Sigmoid colon (tissue), 6 donors: ENCODE measurements at regions not wholly inside any gene's neighbourhood (a gene's known extent, or its start where the extent isn't known, plus 50 kb on each side); places are given as distances from the start of the nearest gene placed in this dataset.

Source experiments
- DNase-seq: peaks from one replicate; pipeline ENCODE4 v3.0.0-alpha.2; 2019
- H3K27ac ChIP-seq, 4 donors: fragments of 200-600 bp; sonication (generic); one replicate each; pipeline ENCODE4 v1.5.1; 2016 to 2019; ENCODE audit warnings: mild to moderate bottlenecking in 1 of 4
- H3K27me3 ChIP-seq, 3 donors: fragments of 200-600 bp; sonication (generic); one replicate each; pipeline ENCODE4 v1.5.1; 2019; ENCODE audit warnings: mild to moderate bottlenecking in 1 of 3
- H3K36me3 ChIP-seq, 4 donors: fragments of 200-600 bp; sonication (generic); one replicate each; pipeline ENCODE4 v1.5.1; 2016 to 2019
- H3K4me1 ChIP-seq, 4 donors: fragments of 200-600 bp; sonication (generic); one replicate each; pipeline ENCODE4 v1.5.1; 2017 to 2019
- H3K4me3 ChIP-seq, 4 donors: fragments of 200-600 bp; sonication (generic); one replicate each; pipeline ENCODE4 v1.5.1; 2017 to 2019; ENCODE audit warnings: mild to moderate bottlenecking in 2 of 4, moderate library complexity in 1 of 4
- H3K9me3 ChIP-seq, 4 donors: fragments of 200-600 bp in 3 of 4; sonication (generic) in 3 of 4; one replicate each; pipeline versions ENCODE4 v1.5.1 to v1.6.1; 2013 to 2019
- CTCF ChIP-seq, 4 experiments: fragments of 450-650 bp in 3 of 4; fragments of 200-600 bp in 1 of 4; IDR thresholded peaks; one replicate each; pipeline ENCODE4 v1.5.1; 2016 to 2019; ENCODE audit warnings: antibody characterized with exemption in 4 of 4, mild to moderate bottlenecking in 3 of 4, moderate library complexity in 2 of 4
- EP300 ChIP-seq, 4 donors: sonication (generic); formaldehyde crosslinking; IDR thresholded peaks; one replicate each; pipeline ENCODE4 v1.6.1; 2017; ENCODE audit warnings: antibody characterized with exemption in 4 of 4
- POLR2A ChIP-seq, 2 donors: fragments of 450-650 bp; IDR thresholded peaks; one replicate each; pipeline ENCODE4 v1.6.1; 2016; ENCODE audit warnings: antibody characterized with exemption in 2 of 2, mild to moderate bottlenecking in 2 of 2, moderate library complexity in 2 of 2
- POLR2AphosphoS5 ChIP-seq, 4 donors: sonication (generic); formaldehyde crosslinking; IDR thresholded peaks; one replicate each; pipeline ENCODE4 v1.6.1; 2017; ENCODE audit warnings: antibody characterized with exemption in 4 of 4
- WGBS, 2 donors: extraction: QIAGEN DNeasy Blood & Tissue Kit; methylation state at CpG; one replicate each; pipeline ENCODE4 v1.1.7; 2013; 5-methylcytosine and 5-hydroxymethylcytosine counted together
- intact Hi-C: fragments of 100-400 bp; cut with DNase I; formaldehyde crosslinking; loops from one replicate; pipeline ENCODE4 v1.15.1; 2023
- donor health status: healthy with polysubstance abuse.
- donor health status: healthy.

DNA sequence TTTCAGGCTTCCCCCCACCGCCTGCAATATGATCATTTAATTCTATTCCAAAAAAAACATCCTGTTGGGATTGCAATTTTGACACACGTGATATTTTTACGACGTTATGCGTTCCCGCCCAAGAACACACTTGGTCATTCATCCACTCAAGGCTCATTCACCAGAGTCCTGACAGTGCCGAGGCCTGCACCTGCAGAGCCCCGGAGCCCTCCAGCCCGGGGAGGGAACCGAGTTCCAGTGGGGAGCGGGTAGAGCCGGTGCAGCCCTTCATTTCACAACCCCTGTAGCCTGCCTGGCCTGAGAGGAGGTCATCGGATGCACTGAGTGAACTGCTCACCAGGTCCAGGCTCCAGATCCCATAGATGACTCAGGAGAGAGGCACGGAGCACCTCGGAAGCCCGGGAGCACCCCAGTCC is 156.0 kb upstream of the BACE2 start:
- intact Hi-C loops: no loop called here
- 51 to 72% methylated on average over 16 of the region's 16 CpGs for WGBS, 2 donors
- Histone ChIP-seq H3K36me3 (no peaks in the 10 kb centered on the region), H3K4me3 (no peak overlapping the region), H3K9me3 (no peaks in the 10 kb centered on the region), H3K27ac (no peak overlapping the region), H3K27me3 (no peaks in the 10 kb centered on the region), H3K4me1 (no peaks in the 10 kb centered on the region)
- DNase-seq: no peak
- TF ChIP-seq POLR2A (IDR thresholded peaks at IDR 0.05) (no peak), CTCF (IDR thresholded peaks at IDR 0.05) (no peak), EP300 (IDR thresholded peaks at IDR 0.05) (no peak), POLR2AphosphoS5 (IDR thresholded peaks at IDR 0.05) (no peak)

GRCh38 chr21:41012425-41012824 is 155.5 kb upstream of the BACE2 start:
- no peak for TF ChIP-seq CTCF (IDR thresholded peaks at IDR 0.05)
- TF ChIP-seq POLR2AphosphoS5 (IDR thresholded peaks at IDR 0.05): no peak
- TF ChIP-seq POLR2A (IDR thresholded peaks at IDR 0.05): no peak
- no peak for TF ChIP-seq EP300 (IDR thresholded peaks at IDR 0.05)
- no peaks in the 10 kb centered on the region for H3K4me1 ChIP-seq

GRCh38 chr21:41016472-41016871 is 151.5 kb upstream of the BACE2 start:
- DNase-seq: no peak
- no peak for TF ChIP-seq EP300 (IDR thresholded peaks at IDR 0.05)
- TF ChIP-seq POLR2AphosphoS5 (IDR thresholded peaks at IDR 0.05): no peak
- TF ChIP-seq CTCF (IDR thresholded peaks at IDR 0.05): no peak
- no peak for TF ChIP-seq POLR2A (IDR thresholded peaks at IDR 0.05)
- Histone ChIP-seq H3K4me1 (no peaks in the 10 kb centered on the region), H3K4me3 (no peak overlapping the region), H3K36me3 (no peaks in the 10 kb centered on the region), H3K27ac (no peak overlapping the region), H3K9me3 (no peaks in the 10 kb centered on the region), H3K27me3 (no peaks in the 10 kb centered on the region)
- WGBS, 2 donors: 88 to 90% methylated on average over 2 of the region's 2 CpGs
- intact Hi-C loops: no loop called here

More at GRCh38 chr21:41012425-41012824, 155.5 kb upstream of the BACE2 start:
- Histone ChIP-seq H3K27me3 (no peaks in the 10 kb centered on the region), H3K4me3 (no peak overlapping the region), H3K27ac (no peak overlapping the region), H3K9me3 (no peaks in the 10 kb centered on the region), H3K36me3 (no peaks in the 10 kb centered on the region)
- 85 to 91% methylated on average over 3 of the region's 3 CpGs for WGBS, 2 donors
- intact Hi-C loops: no loop called here
- no peak for DNase-seq

DNA sequence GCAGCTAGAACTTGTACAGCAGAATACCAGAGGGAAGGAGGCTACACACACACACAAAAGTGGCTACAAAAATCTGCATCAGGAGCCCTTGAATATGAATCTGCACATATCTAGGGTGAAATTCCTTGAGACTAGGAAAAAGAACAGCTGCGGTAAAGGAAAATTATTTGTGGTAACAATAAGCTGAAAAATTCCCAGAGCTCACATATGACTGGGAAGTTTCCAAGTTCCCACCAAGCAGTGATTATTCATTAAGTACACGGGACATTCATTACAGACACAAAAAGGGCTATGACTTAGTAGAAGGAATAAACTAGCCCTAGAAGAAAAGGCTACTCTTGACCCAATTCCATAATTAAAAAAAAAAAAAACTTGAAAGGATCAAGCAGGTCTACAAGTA is 149.5 kb upstream of the BACE2 start:
- H3K27me3 ChIP-seq: no peaks in the 10 kb centered on the region
- H3K9me3 ChIP-seq: no peaks in the 10 kb centered on the region
- intact Hi-C loops: no loop called here

More for the DNA sequence above, 149.5 kb upstream of the BACE2 start:
- no peaks in the 10 kb centered on the region for H3K36me3 ChIP-seq
- H3K4me1 ChIP-seq: no peaks in the 10 kb centered on the region
- no peak for DNase-seq
- no peak overlapping the region for H3K4me3 ChIP-seq
- WGBS, 2 donors: 83 to 85% methylated on average over 2 of the region's 2 CpGs
- no peak overlapping the region for H3K27ac ChIP-seq
- TF ChIP-seq CTCF (IDR thresholded peaks at IDR 0.05) (no peak), POLR2A (IDR thresholded peaks at IDR 0.05) (no peak), POLR2AphosphoS5 (IDR thresholded peaks at IDR 0.05) (no peak), EP300 (IDR thresholded peaks at IDR 0.05) (no peak)
